HT-29 (cell line): ENCODE measurements at regions not wholly inside any gene's neighbourhood (a gene's known extent, or its start where the extent isn't known, plus 50 kb on each side); places are given as distances from the start of the nearest gene placed in this dataset.
"Not testable (repeated sequence)": the region's sequence is repeated elsewhere in the genome, so short reads cannot be mapped to it uniquely, and the experiment has no call there.

ENCODE experiments used
- DNase-seq: peaks from one replicate; pipeline ENCODE4 v3.0.0-alpha.2; 2015; ENCODE audit warnings: low spot score

GRCh38 chr11:41713030-41713429 lies 253.6 kb upstream of the LRRC4C start:
- DNase-seq, result no peak

GRCh38 chr11:41714101-41714500 lies 254.6 kb upstream of the LRRC4C start:
- DNase-seq, result no peak

- DNase-seq, result no peak
Measured at GRCh38 chr11:41716862-41717261, 257.4 kb upstream of the LRRC4C start.

DNA sequence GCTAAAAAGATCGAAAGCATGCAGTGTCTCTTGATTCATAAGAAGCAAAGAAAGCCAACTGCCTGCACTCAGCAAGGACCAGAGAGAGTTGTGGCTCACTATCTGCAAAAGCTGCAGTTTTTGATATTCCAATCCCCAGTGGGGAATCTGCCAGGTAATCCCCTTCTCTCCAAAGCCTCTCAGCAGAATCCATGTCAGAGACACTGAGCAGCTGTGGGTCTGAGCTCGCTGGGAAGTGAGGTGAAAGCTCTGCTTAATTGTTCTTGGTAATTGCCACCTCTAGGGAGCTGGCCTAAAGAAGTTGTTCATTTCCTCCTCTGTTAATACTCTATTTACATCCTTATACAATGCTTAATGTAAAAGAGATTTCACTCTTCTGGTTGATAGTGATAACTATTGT lies 261.3 kb upstream of the LRRC4C start:
- no peak for DNase-seq

DNA sequence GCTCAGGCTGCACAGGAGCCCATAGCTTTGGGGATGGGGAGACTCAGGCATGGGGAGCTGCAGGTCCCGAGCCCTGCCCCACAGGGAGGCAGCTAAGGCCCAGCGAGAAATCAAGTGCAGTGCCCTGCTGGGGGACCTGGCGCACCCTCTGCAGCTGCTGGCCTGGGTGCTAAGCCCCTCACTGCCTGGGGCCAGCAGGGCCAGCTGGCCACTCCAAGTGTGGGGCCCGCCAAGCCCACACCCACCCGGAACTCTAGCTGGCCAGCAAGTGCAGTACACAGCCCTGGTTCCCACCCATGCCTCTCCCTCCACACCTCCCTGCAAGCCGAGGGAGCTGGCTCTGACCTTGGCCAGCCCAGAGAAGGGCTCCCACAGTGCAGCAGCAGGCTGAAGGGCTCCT lies 268.7 kb upstream of the LRRC4C start:
- DNase-seq, result not testable (repeated sequence)

DNA sequence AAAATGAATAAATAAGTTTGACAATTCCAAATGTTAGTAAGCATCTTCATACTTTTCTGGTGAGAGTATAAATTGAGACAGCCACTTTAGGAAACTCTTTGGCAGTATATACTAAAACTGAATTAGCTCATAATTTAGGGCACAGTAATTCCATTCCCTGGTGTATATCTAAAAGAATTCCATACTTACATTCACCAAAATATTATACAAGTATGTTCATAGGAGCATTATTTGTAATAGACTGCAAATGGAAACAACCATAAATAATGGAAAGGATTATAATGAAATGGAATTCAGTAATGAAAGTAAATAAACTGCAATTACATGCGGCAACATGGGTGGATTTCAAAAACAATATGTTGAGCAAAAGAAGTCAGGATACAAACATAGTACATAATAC lies 315.8 kb upstream of the LRRC4C start:
- no peak for DNase-seq

DNA sequence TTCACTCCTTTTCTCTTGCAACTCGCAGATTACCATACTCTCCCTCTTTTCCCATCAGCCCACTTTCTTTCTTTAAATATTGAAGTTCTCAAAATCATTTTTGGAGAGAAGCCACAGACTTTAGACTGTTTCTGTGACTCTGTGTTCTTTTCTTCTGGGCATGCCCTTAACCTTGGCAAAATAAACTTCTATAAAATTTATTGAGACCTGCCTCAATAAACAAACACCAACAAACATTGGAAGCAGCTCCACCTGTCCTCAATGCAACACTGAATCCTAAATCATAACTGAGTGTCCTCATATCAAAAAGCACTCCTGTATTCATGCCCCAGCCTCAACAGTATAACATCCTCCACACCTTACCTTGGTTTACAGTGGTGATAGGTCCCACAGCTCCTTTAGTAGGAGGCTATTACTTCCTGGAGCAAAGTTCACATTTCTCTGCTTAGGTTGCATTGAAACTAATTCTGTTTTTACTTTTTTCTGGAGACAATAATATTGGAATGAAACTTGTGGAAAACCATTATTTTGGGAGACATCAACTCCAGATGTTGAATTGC lies 320.0 kb upstream of the LRRC4C start:
- peak; percentile 21 for DNase-seq

DNA sequence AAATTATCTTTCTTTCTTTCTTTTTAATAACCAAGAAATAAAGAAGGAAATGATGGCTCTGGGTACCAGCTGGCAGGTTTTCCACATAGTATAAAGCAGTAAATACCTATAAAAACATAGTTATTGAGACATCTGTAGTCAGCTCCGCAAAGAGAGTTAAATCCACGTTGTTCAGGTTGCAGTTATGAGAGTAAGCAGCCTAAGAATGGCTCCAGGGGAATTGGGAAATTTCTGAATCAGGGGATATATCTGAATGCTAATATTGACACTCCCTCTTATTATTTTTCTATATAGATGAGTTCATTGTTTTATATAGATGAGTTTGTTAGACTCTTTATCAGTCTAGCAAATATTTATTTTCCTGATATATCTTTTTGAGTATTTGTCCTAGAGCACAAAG lies 322.0 kb upstream of the LRRC4C start:
- no peak for DNase-seq

GRCh38 chr11:41784513-41785335 lies 325.3 kb upstream of the LRRC4C start:
- peak; percentile 93 for DNase-seq

DNA sequence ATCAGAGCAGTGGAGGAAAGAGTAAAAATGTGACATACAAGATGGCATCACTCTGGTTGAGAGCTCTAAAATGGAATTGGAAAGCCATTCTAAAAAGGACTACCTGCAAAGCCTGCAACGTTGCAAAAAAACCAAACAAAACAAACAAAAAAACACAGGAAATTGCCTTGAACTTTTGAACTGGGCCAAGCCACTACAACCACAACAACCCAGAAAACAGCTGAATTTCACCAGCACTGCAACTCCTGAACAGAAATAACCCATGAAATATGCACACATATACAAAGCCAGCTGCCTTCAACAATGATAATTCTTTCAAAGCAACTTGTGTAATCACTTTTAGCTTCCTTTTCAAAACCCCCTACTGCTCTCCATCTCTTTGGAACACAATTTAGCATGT lies 326.6 kb upstream of the LRRC4C start:
- peak; percentile 48 for DNase-seq

- no peak for DNase-seq
Measured at GRCh38 chr11:41788177-41788576, 328.7 kb upstream of the LRRC4C start.

GRCh38 chr11:41789376-41789775 lies 329.9 kb upstream of the LRRC4C start:
- DNase-seq, result no peak

DNA sequence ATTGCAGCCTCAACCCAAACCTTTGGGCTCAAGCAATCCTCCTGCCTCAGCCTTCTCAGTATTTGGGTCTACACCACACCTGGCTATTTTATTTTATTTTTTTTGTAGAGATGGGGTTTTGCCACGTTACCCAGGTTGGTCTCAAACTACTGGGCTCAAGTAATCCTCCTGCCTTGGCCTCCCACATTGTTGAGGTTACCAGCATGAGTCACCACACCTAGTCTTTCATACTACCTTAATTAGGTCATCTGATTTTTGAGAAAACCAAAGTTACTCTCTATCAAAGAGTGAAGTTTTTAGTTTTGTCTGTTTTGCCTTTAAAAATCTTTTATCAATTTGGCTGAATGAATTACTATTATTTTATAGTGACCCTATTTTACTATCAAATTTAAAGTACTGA lies 335.6 kb upstream of the LRRC4C start:
- DNase-seq, result no peak

GRCh38 chr11:41799754-41800153 lies 340.3 kb upstream of the LRRC4C start:
- DNase-seq, result peak; percentile 37

DNA sequence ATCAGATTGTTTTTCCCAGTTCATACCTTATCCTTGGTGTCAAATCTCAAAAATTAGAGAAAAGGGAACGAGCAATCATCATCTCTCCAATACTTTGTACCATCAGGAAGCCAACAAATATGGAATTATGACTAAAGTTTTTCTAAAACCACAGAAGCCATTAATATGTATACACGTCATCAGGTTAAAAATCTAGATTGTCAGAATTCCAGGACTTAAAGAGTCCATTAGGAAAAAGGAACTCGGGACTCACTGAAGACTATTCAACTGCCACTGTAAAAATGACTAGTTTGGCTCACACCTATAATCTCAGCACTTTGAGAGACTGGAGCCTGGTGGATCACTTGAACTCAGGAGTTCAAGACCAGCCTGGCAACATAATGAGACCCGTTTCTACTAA lies 344.4 kb upstream of the LRRC4C start:
- no peak for DNase-seq

DNA sequence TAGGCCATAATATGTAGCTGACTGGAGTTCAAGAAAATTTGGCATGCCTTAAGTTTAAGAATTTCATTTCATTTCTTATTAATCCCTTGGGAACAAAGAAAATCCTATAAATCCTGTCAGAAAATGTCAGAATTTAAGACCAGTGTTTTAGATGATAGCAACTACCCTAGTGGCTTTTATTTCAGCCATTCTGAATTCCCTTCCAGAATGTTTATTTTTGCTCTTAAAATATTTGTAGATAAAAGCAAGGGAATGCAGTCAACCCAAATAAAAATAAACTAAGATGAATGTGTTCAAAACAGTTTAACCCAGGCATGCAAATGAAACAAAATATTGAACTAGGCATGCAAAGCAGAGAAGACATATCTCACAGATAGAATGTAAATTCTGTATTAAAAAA lies 356.9 kb upstream of the LRRC4C start:
- DNase-seq, result no peak

DNA sequence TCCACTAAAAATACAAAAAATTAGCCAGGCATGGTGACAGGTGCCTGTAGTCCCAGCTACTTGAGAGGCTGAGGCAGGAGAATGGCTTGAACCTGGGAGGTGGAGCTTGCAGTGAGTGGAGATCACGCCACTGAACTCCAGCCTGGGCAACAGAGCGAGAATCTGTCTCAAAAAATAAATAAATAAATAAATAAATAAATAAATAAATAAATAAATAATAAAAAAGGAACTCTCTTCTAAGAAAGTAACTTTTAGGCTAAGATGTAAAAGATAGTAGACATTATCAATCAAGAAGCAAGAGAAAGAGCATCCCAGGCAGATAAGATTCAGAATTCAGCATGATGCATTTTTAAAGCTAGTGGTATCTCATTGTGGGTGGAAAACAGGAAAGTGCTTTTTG lies 364.8 kb upstream of the LRRC4C start:
- not testable (repeated sequence) for DNase-seq

- no peak for DNase-seq
Measured at GRCh38 chr11:41826085-41826484, 366.6 kb upstream of the LRRC4C start.

DNA sequence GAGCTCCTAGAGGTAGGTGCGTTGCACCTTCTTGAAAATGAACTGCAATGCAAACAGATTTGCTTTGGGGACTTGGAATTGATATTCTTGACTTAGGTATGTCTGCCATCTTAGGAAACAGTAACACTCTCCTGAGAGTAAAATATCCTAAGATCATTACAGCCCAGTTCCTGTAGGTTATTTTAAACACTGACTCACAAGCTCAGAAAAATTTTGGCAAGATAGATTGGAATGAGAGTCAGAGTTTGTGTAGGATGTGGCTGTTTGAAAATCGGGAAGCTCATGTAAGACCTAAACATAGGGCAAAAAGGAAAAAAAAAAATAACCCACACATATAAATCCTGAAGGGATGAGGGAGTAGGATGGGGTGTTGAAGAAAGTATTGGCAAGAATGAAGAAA lies 377.0 kb upstream of the LRRC4C start:
- peak; percentile 34 for DNase-seq

DNA sequence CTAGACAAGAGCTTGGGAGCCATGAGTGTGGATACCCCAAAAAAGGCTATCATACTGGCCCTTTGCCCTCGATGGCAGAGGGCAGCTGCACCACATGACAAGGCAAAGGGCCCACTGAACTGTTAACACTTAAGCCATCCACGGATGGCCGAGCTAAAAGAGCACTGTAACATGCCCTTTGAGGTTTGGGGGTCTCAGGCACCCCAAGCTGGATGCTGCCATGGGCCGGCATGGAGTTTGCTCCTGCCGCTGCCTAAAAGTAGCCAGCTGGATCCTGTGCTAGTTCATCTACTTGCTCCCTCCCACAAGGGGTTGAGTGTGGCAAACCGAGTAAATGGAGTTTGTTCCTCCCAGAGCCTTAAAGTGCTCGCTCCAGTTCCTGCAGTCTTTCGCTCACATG lies 383.2 kb upstream of the LRRC4C start:
- no peak for DNase-seq

DNA sequence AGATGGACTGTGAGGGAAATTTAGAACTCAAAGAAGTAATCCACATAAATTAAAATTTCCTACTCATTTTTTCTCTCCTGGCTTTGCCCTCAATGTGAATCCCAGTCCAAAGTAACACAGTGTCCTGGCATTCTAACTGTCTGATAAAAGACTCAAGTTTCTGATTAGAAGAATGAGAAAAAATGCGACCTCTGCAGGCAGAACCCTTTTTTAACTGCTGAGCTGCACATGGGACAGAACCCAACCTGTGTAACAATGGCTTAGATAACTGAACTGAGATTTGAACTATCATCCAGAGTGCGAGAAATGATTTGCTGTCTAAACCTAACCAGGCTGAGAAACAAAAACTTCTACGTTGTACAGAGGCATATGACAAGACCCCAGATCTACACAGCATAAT lies 385.6 kb upstream of the LRRC4C start:
- DNase-seq, result peak; percentile 14

GRCh38 chr11:41848349-41848748 lies 388.9 kb upstream of the LRRC4C start:
- no peak for DNase-seq

DNA sequence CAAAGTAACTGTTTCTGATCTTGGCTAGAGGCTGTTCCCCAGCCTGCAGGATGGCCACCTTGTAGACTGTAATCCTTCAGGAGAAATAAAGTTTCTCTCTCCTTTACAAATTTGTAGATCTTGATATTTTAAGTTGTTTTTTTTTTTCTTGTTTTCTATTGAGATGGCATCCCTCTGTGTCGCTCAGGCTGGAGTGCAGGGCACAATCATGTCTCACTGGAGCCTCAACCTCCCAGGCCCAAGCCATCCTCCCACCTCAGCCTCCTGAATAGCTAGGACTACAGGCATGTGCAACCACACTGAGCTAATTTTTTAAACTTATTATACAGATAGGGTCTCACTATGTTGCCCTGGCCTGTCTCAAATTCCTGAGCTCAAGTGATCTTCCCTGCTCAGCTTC lies 389.8 kb upstream of the LRRC4C start:
- no peak for DNase-seq

GRCh38 chr11:41851743-41852142 lies 392.3 kb upstream of the LRRC4C start:
- no peak for DNase-seq
